CD8-positive, alpha-beta memory T cell (primary cell): ENCODE measurements at regions not wholly inside any gene's neighbourhood (a gene's known extent, or its start where the extent isn't known, plus 50 kb on each side); places are given as distances from the start of the nearest gene placed in this dataset.

Experiments
- CTCF ChIA-PET: fragments of 350-600 bp; sonication (Branson Sonifier 250); formaldehyde crosslinking; loops from one replicate; lab custom pipeline; 2021; ENCODE audit warnings: antibody characterized with exemption; lab: Charles Lee
- POLR2A ChIA-PET: fragments of 350-600 bp; sonication (Branson Sonifier 250); formaldehyde crosslinking; loops from one replicate; lab custom pipeline; 2021; ENCODE audit warnings: antibody characterized with exemption; lab: Charles Lee
- DNase-seq, 5 donors: peaks; one replicate each; pipeline versions ENCODE4 v3.0.0 to v3.0.0-alpha.2; 2020 to 2022; ENCODE audit warnings: mixed read lengths in 1 of 5
- H3K27ac ChIP-seq: one replicate; pipeline ENCODE4 v1.7.0; 2013; ENCODE audit warnings: low read depth, mild to moderate bottlenecking, low read length, moderate library complexity
- H3K27me3 ChIP-seq: 2 replicates; pipeline ENCODE4 v1.7.0; 2013; ENCODE audit warnings: low read length, mild to moderate bottlenecking; ENCODE audit not compliant: insufficient read depth, poor library complexity, severe bottlenecking
- H3K36me3 ChIP-seq: 2 replicates; pipeline ENCODE4 v1.7.0; 2013; ENCODE audit warnings: mild to moderate bottlenecking, low read length, moderate library complexity; ENCODE audit not compliant: insufficient read depth
- H3K4me1 ChIP-seq: 2 replicates; pipeline ENCODE4 v1.7.0; 2013; ENCODE audit warnings: mild to moderate bottlenecking, low read length, moderate library complexity; ENCODE audit not compliant: insufficient read depth
- H3K4me3 ChIP-seq: 2 replicates; pipeline ENCODE4 v1.7.0; 2013; ENCODE audit warnings: mild to moderate bottlenecking, low read length
- H3K9me3 ChIP-seq: 2 replicates; pipeline ENCODE4 v1.7.0; 2013; ENCODE audit warnings: mild to moderate bottlenecking, low read length
- H3K27ac Mint-ChIP-seq, 8 donors: one replicate each; pipeline ENCODE4 v1.8.0; 2020 to 2021; ENCODE audit warnings: mixed read lengths in 8 of 8, mild to moderate bottlenecking in 6 of 8, inconsistent platforms in 3 of 8, moderate library complexity in 3 of 8
- H3K27me3 Mint-ChIP-seq, 2 donors: one replicate each; pipeline ENCODE4 v1.8.0; 2020 to 2021; ENCODE audit warnings: mixed read lengths in 2 of 2, mild to moderate bottlenecking in 1 of 2, moderate library complexity in 1 of 2
- H3K36me3 Mint-ChIP-seq, 3 donors: one replicate each; pipeline ENCODE4 v1.8.0; 2020 to 2021; ENCODE audit warnings: mixed read lengths in 3 of 3, inconsistent platforms in 1 of 3, mild to moderate bottlenecking in 1 of 3
- H3K4me1 Mint-ChIP-seq, 3 donors: one replicate each; pipeline ENCODE4 v1.8.0; 2020 to 2021; ENCODE audit warnings: mixed read lengths in 3 of 3, inconsistent platforms in 1 of 3, mild to moderate bottlenecking in 1 of 3
- H3K4me3 Mint-ChIP-seq, 7 donors: one replicate each; pipeline ENCODE4 v1.8.0; 2020 to 2021; ENCODE audit warnings: mixed read lengths in 7 of 7, mild to moderate bottlenecking in 6 of 7, moderate library complexity in 4 of 7, inconsistent platforms in 2 of 7
- H3K9me3 Mint-ChIP-seq, 5 donors: one replicate each; pipeline ENCODE4 v1.8.0; 2020 to 2022; ENCODE audit warnings: mixed read lengths in 5 of 5, mild to moderate bottlenecking in 3 of 5, moderate library complexity in 2 of 5, inconsistent platforms in 1 of 5

GRCh38 chr11:110901441-110901840, 189.2 kb upstream of the ARHGAP20 start:
- no peak overlapping the region for H3K27ac ChIP-seq
- ChIA-PET POLR2A (no interaction called here), CTCF (no interaction called here)
- DNase-seq, result no peak
- H3K36me3 ChIP-seq, result no peaks in the 10 kb centered on the region
- no peak overlapping the region for H3K4me3 ChIP-seq
- no peaks in the 10 kb centered on the region for H3K27me3 ChIP-seq
- H3K4me1 ChIP-seq, result no peaks in the 10 kb centered on the region
- Mint-ChIP-seq H3K27ac (no peak overlapping the region), H3K4me3 (no peak overlapping the region), H3K36me3 (no peaks in the 10 kb centered on the region), H3K9me3 (peaks cover 0 to 1% (median 0%) of the 10 kb centered on the region in 5 donors), H3K27me3 (peaks cover 5 to 8% of the 10 kb centered on the region in 2 donors), H3K4me1 (no peaks in the 10 kb centered on the region)
- H3K9me3 ChIP-seq, result no peaks in the 10 kb centered on the region

DNA sequence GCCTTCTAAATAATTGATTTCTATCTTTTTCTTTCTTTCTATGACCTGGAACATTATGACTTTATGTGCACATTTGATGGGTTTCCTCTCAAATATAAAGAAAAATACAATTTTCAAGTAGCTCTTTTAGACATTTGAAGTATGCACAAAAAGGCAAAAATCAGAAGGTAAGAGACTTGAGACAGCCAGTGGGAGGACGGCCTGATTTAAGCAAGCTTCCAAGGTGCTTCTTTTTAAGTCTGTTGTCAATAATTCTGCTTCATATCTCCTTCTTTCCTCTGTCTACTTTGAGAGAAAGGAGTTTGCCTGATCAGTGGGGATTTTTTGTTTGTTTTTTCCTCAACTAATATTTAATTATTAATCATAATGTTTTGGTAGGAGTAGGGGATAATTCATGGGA, 188.2 kb upstream of the ARHGAP20 start:
- no peak overlapping the region for H3K4me3 ChIP-seq
- ChIA-PET CTCF (no interaction called here), POLR2A (no interaction called here)
- no peaks in the 10 kb centered on the region for H3K36me3 ChIP-seq
- DNase-seq, result no peak
- no peak overlapping the region for H3K27ac ChIP-seq
- peaks cover 3 to 8% of the 10 kb centered on the region in 2 donors for H3K27me3 Mint-ChIP-seq
- H3K27ac Mint-ChIP-seq, result no peak overlapping the region
- no peak overlapping the region for H3K4me3 Mint-ChIP-seq
- peaks cover 0 to 1% (median 0%) of the 10 kb centered on the region in 5 donors for H3K9me3 Mint-ChIP-seq
- no peaks in the 10 kb centered on the region for H3K9me3 ChIP-seq
- no peaks in the 10 kb centered on the region for H3K27me3 ChIP-seq
- no peaks in the 10 kb centered on the region for H3K4me1 ChIP-seq
- H3K4me1 Mint-ChIP-seq, result no peaks in the 10 kb centered on the region
- H3K36me3 Mint-ChIP-seq, result no peaks in the 10 kb centered on the region

- peaks cover 0 to 1% (median 0%) of the 10 kb centered on the region in 5 donors for H3K9me3 Mint-ChIP-seq
- H3K27ac Mint-ChIP-seq, result no peak overlapping the region
- POLR2A ChIA-PET, result no interaction called here
- H3K4me1 Mint-ChIP-seq, result no peaks in the 10 kb centered on the region
- Histone ChIP-seq H3K27me3 (no peaks in the 10 kb centered on the region), H3K4me3 (no peak overlapping the region), H3K4me1 (no peaks in the 10 kb centered on the region), H3K27ac (no peak overlapping the region), H3K36me3 (no peaks in the 10 kb centered on the region), H3K9me3 (no peaks in the 10 kb centered on the region)
- no peak for DNase-seq
- H3K4me3 Mint-ChIP-seq, result no peak overlapping the region
- CTCF ChIA-PET, result no interaction called here
- peaks cover 1 to 4% of the 10 kb centered on the region in 2 donors for H3K27me3 Mint-ChIP-seq
- H3K36me3 Mint-ChIP-seq, result no peaks in the 10 kb centered on the region
These were observed 184.8 kb upstream of the ARHGAP20 start for GRCh38 chr11:110897035-110897434.

GRCh38 chr11:110896358-110896757, 184.1 kb upstream of the ARHGAP20 start:
- no peak overlapping the region for H3K4me3 Mint-ChIP-seq

DNA sequence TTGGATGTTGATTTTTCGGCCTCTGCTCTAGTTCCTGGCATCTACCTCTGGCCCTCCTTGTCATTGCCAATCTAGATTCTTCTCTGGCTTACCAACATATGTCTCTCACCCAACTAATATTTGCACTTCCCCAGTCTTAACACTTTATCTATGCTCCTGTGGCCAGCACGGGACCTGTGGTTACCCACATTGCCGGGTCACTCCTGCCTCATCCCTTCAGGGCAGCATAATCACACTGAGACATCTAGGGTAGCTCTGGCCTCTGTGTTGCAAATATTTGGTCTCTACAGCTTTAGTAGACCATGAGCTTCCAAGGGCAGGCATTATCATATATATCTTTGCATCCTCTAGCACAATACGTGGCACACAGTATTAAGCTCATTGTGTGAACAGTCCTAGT, 182.0 kb upstream of the ARHGAP20 start:
- no peak overlapping the region for H3K27ac ChIP-seq
- H3K27me3 Mint-ChIP-seq, result no peaks in the 10 kb centered on the region
- no peak overlapping the region for H3K4me3 ChIP-seq
- H3K9me3 Mint-ChIP-seq, result peaks cover 0 to 1% (median 0%) of the 10 kb centered on the region in 5 donors
- H3K9me3 ChIP-seq, result no peaks in the 10 kb centered on the region
- ChIA-PET POLR2A (no interaction called here), CTCF (no interaction called here)
- no peaks in the 10 kb centered on the region for H3K4me1 Mint-ChIP-seq
- no peak overlapping the region for H3K27ac Mint-ChIP-seq
- no peaks in the 10 kb centered on the region for H3K27me3 ChIP-seq
- H3K36me3 ChIP-seq, result no peaks in the 10 kb centered on the region
- H3K4me1 ChIP-seq, result no peaks in the 10 kb centered on the region
- no peak for DNase-seq
- H3K36me3 Mint-ChIP-seq, result no peaks in the 10 kb centered on the region
- H3K4me3 Mint-ChIP-seq, result no peak overlapping the region

More at GRCh38 chr11:110896358-110896757, 184.1 kb upstream of the ARHGAP20 start:
- DNase-seq, result no peak
- Histone ChIP-seq H3K4me1 (no peaks in the 10 kb centered on the region), H3K9me3 (no peaks in the 10 kb centered on the region), H3K27me3 (no peaks in the 10 kb centered on the region), H3K4me3 (no peak overlapping the region), H3K27ac (no peak overlapping the region), H3K36me3 (no peaks in the 10 kb centered on the region)
- Mint-ChIP-seq H3K36me3 (no peaks in the 10 kb centered on the region), H3K27ac (no peak overlapping the region), H3K9me3 (peaks cover 0 to 1% (median 0%) of the 10 kb centered on the region in 5 donors), H3K27me3 (peaks cover 1 to 4% of the 10 kb centered on the region in 2 donors), H3K4me1 (no peaks in the 10 kb centered on the region)
- CTCF ChIA-PET, result no interaction called here
- POLR2A ChIA-PET, result no interaction called here

GRCh38 chr11:110892741-110893285, 180.6 kb upstream of the ARHGAP20 start:
- DNase-seq, result no peak
- H3K9me3 ChIP-seq, result no peaks in the 10 kb centered on the region
- peaks cover 1 to 5% of the 10 kb centered on the region in 2 donors for H3K27me3 Mint-ChIP-seq
- H3K27me3 ChIP-seq, result no peaks in the 10 kb centered on the region
- H3K27ac ChIP-seq, result no peak overlapping the region
- no peak overlapping the region for H3K4me3 ChIP-seq
- H3K4me1 ChIP-seq, result no peaks in the 10 kb centered on the region
- H3K4me1 Mint-ChIP-seq, result no peaks in the 10 kb centered on the region
- no peaks in the 10 kb centered on the region for H3K36me3 ChIP-seq
- H3K36me3 Mint-ChIP-seq, result no peaks in the 10 kb centered on the region
- ChIA-PET CTCF (no interaction called here), POLR2A (no interaction called here)
- no peak overlapping the region for H3K27ac Mint-ChIP-seq
- H3K4me3 Mint-ChIP-seq, result no peak overlapping the region
- H3K9me3 Mint-ChIP-seq, result peaks cover 0 to 1% (median 0%) of the 10 kb centered on the region in 5 donors

- peaks cover 5 to 6% of the 10 kb centered on the region in 2 donors for H3K27me3 Mint-ChIP-seq
- no peaks in the 10 kb centered on the region for H3K4me1 Mint-ChIP-seq
- no peaks in the 10 kb centered on the region for H3K4me1 ChIP-seq
- DNase-seq, result no peak
- ChIA-PET CTCF (no interaction called here), POLR2A (no interaction called here)
- H3K9me3 Mint-ChIP-seq, result no peaks in the 10 kb centered on the region
- H3K36me3 Mint-ChIP-seq, result no peaks in the 10 kb centered on the region
- H3K27ac Mint-ChIP-seq, result no peak overlapping the region
- H3K4me3 Mint-ChIP-seq, result no peak overlapping the region
- no peaks in the 10 kb centered on the region for H3K9me3 ChIP-seq
- H3K4me3 ChIP-seq, result no peak overlapping the region
- no peaks in the 10 kb centered on the region for H3K27me3 ChIP-seq
- no peaks in the 10 kb centered on the region for H3K36me3 ChIP-seq
- no peak overlapping the region for H3K27ac ChIP-seq
These were observed 179.2 kb upstream of the ARHGAP20 start for GRCh38 chr11:110891411-110891810.

GRCh38 chr11:110890995-110891394, 178.8 kb upstream of the ARHGAP20 start:
- H3K9me3 Mint-ChIP-seq, result no peaks in the 10 kb centered on the region
- no peak overlapping the region for H3K27ac Mint-ChIP-seq
- H3K27me3 Mint-ChIP-seq, result peaks cover 5 to 10% of the 10 kb centered on the region in 2 donors
- ChIA-PET CTCF (no interaction called here), POLR2A (no interaction called here)
- Histone ChIP-seq H3K4me3 (no peak overlapping the region), H3K4me1 (no peaks in the 10 kb centered on the region), H3K27me3 (no peaks in the 10 kb centered on the region), H3K9me3 (no peaks in the 10 kb centered on the region), H3K27ac (no peak overlapping the region), H3K36me3 (no peaks in the 10 kb centered on the region)
- H3K36me3 Mint-ChIP-seq, result no peaks in the 10 kb centered on the region
- no peak for DNase-seq
- no peaks in the 10 kb centered on the region for H3K4me1 Mint-ChIP-seq
- no peak overlapping the region for H3K4me3 Mint-ChIP-seq
